Retinal pigment epithelial cell (primary cell): ENCODE measurements at regions not wholly inside any gene's neighbourhood (a gene's known extent, or its start where the extent isn't known, plus 50 kb on each side); places are given as distances from the start of the nearest gene placed in this dataset.
A peak's percentile ranks its signal among the peaks of the same experiment; 100 is the strongest.

Experiments used
- DNase-seq: peaks from one replicate; pipeline ENCODE4 v3.0.0-alpha.2; 2010; ENCODE audit warnings: low read depth
- H3K4me3 ChIP-seq: 2 replicates; pipeline ENCODE4 v1.5.1; 2011; ENCODE audit warnings: mild to moderate bottlenecking, low read length, control low read depth, moderate library complexity
- CTCF ChIP-seq: conservative IDR thresholded peaks from 2 replicates; pipeline ENCODE4 v1.5.1; 2011; ENCODE audit warnings: low read depth, low read length, control low read depth, inconsistent platforms

DNA sequence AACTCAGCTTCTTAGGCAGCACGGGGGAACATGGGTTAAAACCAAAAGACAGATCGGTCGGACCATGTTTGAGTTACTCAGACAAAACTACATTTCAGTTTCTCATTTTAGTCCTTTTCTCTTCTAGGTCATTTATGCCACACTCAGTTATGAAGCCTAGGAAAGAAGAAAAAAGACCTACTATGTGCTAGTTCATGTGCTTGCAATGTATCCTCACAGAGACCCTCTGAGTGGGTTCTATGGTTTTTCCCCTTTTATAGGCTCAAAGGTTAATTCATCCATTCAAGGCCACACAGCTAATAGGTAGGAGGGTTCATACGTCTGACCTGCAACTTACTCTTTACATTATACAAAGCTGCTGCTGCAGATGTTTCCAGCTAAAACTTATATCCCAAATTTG lies 104.7 kb upstream of the ZNF438 start:
- DNase-seq: no peak
- TF ChIP-seq CTCF: no peak
- H3K4me3 ChIP-seq: no peak overlapping the region

GRCh38 chr10:31136930-31137885 lies 105.5 kb upstream of the ZNF438 start:
- no peak for TF ChIP-seq CTCF
- no peak overlapping the region for H3K4me3 ChIP-seq
- no peak for DNase-seq

DNA sequence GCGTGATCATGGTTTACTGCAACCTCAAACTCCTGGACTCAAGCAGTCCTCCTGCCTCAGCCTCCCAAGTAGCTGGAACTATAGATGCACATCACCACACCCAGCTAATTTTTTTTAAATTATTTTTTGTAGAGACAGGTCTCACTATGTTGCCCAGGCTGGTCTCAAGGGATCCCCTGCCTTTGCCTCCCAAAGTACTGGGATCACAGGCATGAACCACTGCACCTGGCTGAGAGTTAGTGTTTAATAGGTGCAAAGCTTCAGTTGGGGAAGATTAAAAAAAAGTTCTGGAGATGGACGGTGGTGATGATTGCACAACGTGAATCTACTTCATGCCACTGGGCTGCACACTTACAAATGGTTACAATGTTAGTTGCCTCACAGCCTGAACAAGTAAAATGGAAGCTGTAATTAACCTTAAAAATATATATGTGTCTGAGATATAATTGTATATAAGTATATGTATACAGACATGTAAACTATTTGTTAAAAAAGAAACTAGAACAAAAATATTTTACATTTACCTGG lies 106.4 kb upstream of the ZNF438 start:
- no peak overlapping the region for H3K4me3 ChIP-seq
- TF ChIP-seq CTCF: no peak
- DNase-seq: no peak

DNA sequence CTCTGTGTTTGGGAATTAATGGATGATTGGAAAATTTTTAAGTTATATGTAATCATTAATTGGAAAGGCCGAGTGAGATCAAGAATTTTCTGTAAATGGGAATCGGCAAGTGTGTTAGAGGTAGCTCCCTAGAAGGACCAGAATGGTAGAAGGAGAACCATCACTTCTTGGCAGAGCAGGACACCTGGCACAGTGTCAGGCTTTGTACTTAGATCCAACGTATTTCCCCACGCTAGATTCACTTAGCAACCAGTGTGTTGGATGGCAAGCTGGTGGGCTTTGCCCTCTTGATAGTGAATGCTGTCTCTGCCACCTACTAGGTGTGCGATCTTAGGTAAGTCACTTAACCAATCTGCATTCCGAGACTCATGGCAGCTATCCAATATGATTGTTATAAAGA lies 107.8 kb upstream of the ZNF438 start:
- no peak for TF ChIP-seq CTCF
- no peak overlapping the region for H3K4me3 ChIP-seq
- no peak for DNase-seq

- no peak for DNase-seq
- no peak overlapping the region for H3K4me3 ChIP-seq
- TF ChIP-seq CTCF: no peak
Observed at GRCh38 chr10:31140716-31141115, 109.1 kb upstream of the ZNF438 start.

DNA sequence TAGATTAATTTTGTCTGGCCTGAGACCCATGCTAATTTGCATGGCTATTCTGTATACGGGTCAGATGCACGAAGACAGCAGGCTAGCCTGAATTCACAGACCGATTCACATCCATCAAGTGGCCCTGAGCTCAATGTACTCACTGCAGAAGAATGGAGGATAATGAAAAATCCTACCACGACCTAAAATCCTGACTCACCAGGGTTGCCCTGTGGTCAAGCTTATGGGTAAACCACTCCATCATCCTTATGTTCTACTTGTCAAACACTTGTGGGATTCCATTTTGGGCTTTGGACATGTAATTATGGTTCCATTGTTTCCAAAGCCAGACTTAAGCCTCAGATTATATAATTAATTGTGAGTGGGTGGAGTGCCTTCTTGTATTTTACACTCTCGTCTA lies 110.4 kb upstream of the ZNF438 start:
- no peak overlapping the region for H3K4me3 ChIP-seq
- DNase-seq: peak; percentile 93
- no peak for TF ChIP-seq CTCF
